GM23338 (cell line): ENCODE measurements at regions not wholly inside any gene's neighbourhood (a gene's known extent, or its start where the extent isn't known, plus 50 kb on each side); places are given as distances from the start of the nearest gene placed in this dataset.

Experiments
- ATAC-seq: fragments of 200-7000 bp; cut with Tn5 transposase; 3 replicates; pipeline ENCODE4 v1.9.1; 2020
- DNase-seq: peaks from one replicate; pipeline ENCODE4 v3.0.0-alpha.2; 2015; ENCODE audit warnings: low spot score
- H2AFZ ChIP-seq: fragments of 200-600 bp; sonication (generic); 2 replicates; pipeline ENCODE4 v1.8.0; 2016; ENCODE audit warnings: antibody characterized with exemption, mild to moderate bottlenecking, moderate library complexity
- H3F3A ChIP-seq: fragments of 200-600 bp; sonication (generic); replicated peaks from 2 replicates; pipeline ENCODE4 v1.8.0; 2017; ENCODE audit warnings: antibody characterized with exemption, mixed run types, low read depth
- H3K27ac ChIP-seq: fragments of 200-600 bp; sonication (generic); 2 replicates; pipeline ENCODE4 v1.6.1; 2016; ENCODE audit warnings: low read depth
- H3K27me3 ChIP-seq: fragments of 200-600 bp; sonication (generic); 2 replicates; pipeline ENCODE4 v1.8.0; 2016; ENCODE audit warnings: mild to moderate bottlenecking, mixed run types, moderate library complexity; ENCODE audit not compliant: insufficient read depth
- H3K36me3 ChIP-seq: fragments of 200-600 bp; sonication (generic); 2 replicates; pipeline ENCODE4 v1.8.0; 2016; ENCODE audit warnings: mild to moderate bottlenecking; ENCODE audit not compliant: insufficient read depth
- H3K4me1 ChIP-seq: fragments of 200-600 bp; sonication (generic); 2 replicates; pipeline ENCODE4 v1.8.0; 2016; ENCODE audit warnings: mild to moderate bottlenecking, moderate library complexity; ENCODE audit not compliant: insufficient read depth
- H3K4me2 ChIP-seq: fragments of 200-600 bp; sonication (generic); 2 replicates; pipeline ENCODE4 v1.7.1; 2017; ENCODE audit warnings: mixed run types
- H3K4me3 ChIP-seq: fragments of 200-600 bp; sonication (generic); 2 replicates; pipeline ENCODE4 v1.6.1; 2016; ENCODE audit warnings: mixed run types
- H3K79me2 ChIP-seq: fragments of 200-600 bp; sonication (generic); replicated peaks from 2 replicates; pipeline ENCODE4 v1.8.0; 2017; ENCODE audit warnings: mild to moderate bottlenecking; ENCODE audit not compliant: insufficient read depth
- H3K9me2 ChIP-seq: fragments of 200-600 bp; sonication (generic); 2 replicates; pipeline ENCODE4 v1.8.0; 2017; ENCODE audit not compliant: insufficient read depth
- H4K20me1 ChIP-seq: fragments of 200-600 bp; sonication (generic); replicated peaks from 2 replicates; pipeline ENCODE4 v1.8.0; 2017; ENCODE audit warnings: mild to moderate bottlenecking; ENCODE audit not compliant: insufficient read depth
- H3K27ac Mint-ChIP-seq: 2 replicates; pipeline ENCODE4 v1.8.0; 2020; ENCODE audit warnings: inconsistent platforms, mild to moderate bottlenecking, moderate library complexity, mixed read lengths
- H3K27me3 Mint-ChIP-seq: 3 replicates; pipeline ENCODE4 v1.8.0; 2022; ENCODE audit warnings: low read depth, mild to moderate bottlenecking, moderate library complexity, mixed read lengths, inconsistent platforms; ENCODE audit not compliant: insufficient read depth, poor library complexity
- H3K36me3 Mint-ChIP-seq: 3 replicates; pipeline ENCODE4 v1.8.0; 2021; ENCODE audit warnings: low read depth, mild to moderate bottlenecking, inconsistent platforms, moderate library complexity, mixed read lengths
- H3K4me1 Mint-ChIP-seq: 3 replicates; pipeline ENCODE4 v1.8.0; 2020; ENCODE audit warnings: mild to moderate bottlenecking, inconsistent platforms, mixed read lengths
- H3K4me3 Mint-ChIP-seq: 3 replicates; pipeline ENCODE4 v1.8.0; 2021; ENCODE audit warnings: moderate library complexity, mild to moderate bottlenecking, inconsistent platforms, mixed read lengths
- H3K9me3 Mint-ChIP-seq: 3 replicates; pipeline ENCODE4 v1.8.0; 2020; ENCODE audit warnings: moderate library complexity, mild to moderate bottlenecking, inconsistent platforms, mixed read lengths
- CTCF ChIP-seq, 2 experiments: fragments of 200-600 bp in 1 of 2; sonication (generic) in 1 of 2; conservative IDR thresholded peaks; 2 replicates each; pipeline versions ENCODE4 v1.5.1 to v1.6.1; 2016 to 2017; ENCODE audit warnings: antibody characterized with exemption in 2 of 2, low read depth in 2 of 2, mild to moderate bottlenecking in 2 of 2, moderate library complexity in 1 of 2
- ETS1 ChIP-seq: IDR thresholded peaks from 2 replicates; pipeline ENCODE4 v1.6.1; 2016; ENCODE audit warnings: antibody characterized with exemption
- POLR2AphosphoS5 ChIP-seq: IDR thresholded peaks from 2 replicates; pipeline ENCODE4 v1.6.1; 2016; ENCODE audit warnings: antibody characterized with exemption, low read depth
- ZNF331 ChIP-seq: fragments of 250-450 bp; sonication (Bioruptor Pico); IDR thresholded peaks from 2 replicates; pipeline ENCODE4 v1.5.0; 2020; ENCODE audit warnings: low read depth, mild to moderate bottlenecking, moderate library complexity
- ZNF462 ChIP-seq: fragments of 250-450 bp; sonication (Bioruptor Pico); IDR thresholded peaks from 2 replicates; pipeline ENCODE4 v1.5.0; 2020; ENCODE audit warnings: mild to moderate bottlenecking, moderate library complexity

GRCh38 chr4:75289914-75290582, 224.2 kb downstream of the RCHY1 start:
- Mint-ChIP-seq H3K9me3 (peaks cover 7% of the 10 kb centered on the region; the same call in 1 of the 3 replicates), H3K27me3 (no peaks in the 10 kb centered on the region), H3K4me3 (no peak overlapping the region), H3K36me3 (no peaks in the 10 kb centered on the region), H3K4me1 (peaks cover 9% of the 10 kb centered on the region; the same call in 2 of the 3 replicates), H3K27ac (0 out of 2 replicates have a peak overlapping the region, but pooled peaks have one; percentile 9)
- H3K36me3 ChIP-seq, result no peaks in the 10 kb centered on the region
- no peaks in the 10 kb centered on the region for H3F3A ChIP-seq
- DNase-seq (peak; percentile 81), ATAC-seq (peak; percentile 100)
- TF ChIP-seq POLR2AphosphoS5 (no peak), ETS1 (no peak), CTCF (conservative IDR thresholded peaks at IDR 0.05; ENCODE audit: low read depth in 2 of 2) (peak; percentile 76 to 89), ZNF462 (CRISPR knock-in tag) (no peak), ZNF331 (CRISPR knock-in tag) (no peak)
- no peak overlapping the region for H3K4me3 ChIP-seq
- H2AFZ ChIP-seq, result peak overlapping the region; percentile 15; the same call in 1 of the 2 replicates
- no peaks in the 10 kb centered on the region for H3K27me3 ChIP-seq
- no peaks in the 10 kb centered on the region for H4K20me1 ChIP-seq
- H3K9me2 ChIP-seq, result no peaks in the 10 kb centered on the region
- no peak overlapping the region for H3K4me2 ChIP-seq
- no peaks in the 10 kb centered on the region for H3K79me2 ChIP-seq
- H3K27ac ChIP-seq, result no peak overlapping the region
- H3K4me1 ChIP-seq, result no peaks in the 10 kb centered on the region
